Smooth muscle cell (in vitro differentiated cells): ENCODE measurements at regions not wholly inside any gene's neighbourhood (a gene's known extent, or its start where the extent isn't known, plus 50 kb on each side); places are given as distances from the start of the nearest gene placed in this dataset.

Experiments used
- DNase-seq: peaks from one replicate; lab custom pipeline; 2025; ENCODE audit not compliant: unreplicated experiment; lab: John Stamatoyannopoulos, UW
- H2AFZ ChIP-seq: fragments of 200-600 bp; sonication (generic); 2 replicates; pipeline ENCODE4 v1.6.0; 2016; ENCODE audit warnings: antibody characterized with exemption, low read depth, mild to moderate bottlenecking
- H3F3A ChIP-seq: fragments of 200-600 bp; sonication (generic); 2 replicates; pipeline ENCODE4 v1.6.0; 2017; ENCODE audit warnings: antibody characterized with exemption, low read depth
- H3K27ac ChIP-seq: fragments of 200-600 bp; sonication (generic); 2 replicates; pipeline ENCODE4 v1.5.1; 2016; ENCODE audit warnings: low read depth, mild to moderate bottlenecking
- H3K27me3 ChIP-seq: fragments of 200-600 bp; sonication (generic); 2 replicates; pipeline ENCODE4 v1.6.1; 2016; ENCODE audit warnings: low read depth, mild to moderate bottlenecking
- H3K36me3 ChIP-seq: fragments of 200-600 bp; sonication (generic); 2 replicates; pipeline ENCODE4 v1.5.1; 2016; ENCODE audit warnings: low read depth
- H3K4me1 ChIP-seq: fragments of 200-600 bp; sonication (generic); 2 replicates; pipeline ENCODE4 v1.5.1; 2016; ENCODE audit warnings: low read depth
- H3K4me2 ChIP-seq: fragments of 200-600 bp; sonication (generic); 2 replicates; pipeline ENCODE4 v1.6.0; 2016; ENCODE audit warnings: mild to moderate bottlenecking
- H3K4me3 ChIP-seq: fragments of 200-600 bp; sonication (generic); 2 replicates; pipeline ENCODE4 v1.5.1; 2016; ENCODE audit warnings: mild to moderate bottlenecking
- H3K79me2 ChIP-seq: fragments of 200-600 bp; sonication (generic); 2 replicates; pipeline ENCODE4 v1.6.0; 2016; ENCODE audit warnings: low read depth, mild to moderate bottlenecking
- H3K9ac ChIP-seq: fragments of 200-600 bp; sonication (generic); 2 replicates; pipeline ENCODE4 v1.6.0; 2016; ENCODE audit warnings: low read depth
- H3K9me3 ChIP-seq: fragments of 200-600 bp; sonication (generic); replicated peaks from 2 replicates; pipeline ENCODE4 v1.5.1; 2016; ENCODE audit warnings: low read depth
- H4K20me1 ChIP-seq: fragments of 200-600 bp; sonication (generic); 2 replicates; pipeline ENCODE4 v1.6.0; 2016; ENCODE audit warnings: low read depth
- WGBS: methylation state at CpG from one replicate; pipeline ENCODE4 v1.1.7; 2016; ENCODE audit warnings: low lambda C conversion rate; 5-methylcytosine and 5-hydroxymethylcytosine counted together
- TF ChIP-seq, protein P1 (sequence below): fragments of 200-600 bp; sonication (generic); IDR thresholded peaks from 2 replicates; pipeline ENCODE4 v1.5.1; 2017; ENCODE audit warnings: borderline replicate concordance, mild to moderate bottlenecking, antibody characterized with exemption; ENCODE audit not compliant: insufficient read depth, poor library complexity, severe bottlenecking

DNA sequence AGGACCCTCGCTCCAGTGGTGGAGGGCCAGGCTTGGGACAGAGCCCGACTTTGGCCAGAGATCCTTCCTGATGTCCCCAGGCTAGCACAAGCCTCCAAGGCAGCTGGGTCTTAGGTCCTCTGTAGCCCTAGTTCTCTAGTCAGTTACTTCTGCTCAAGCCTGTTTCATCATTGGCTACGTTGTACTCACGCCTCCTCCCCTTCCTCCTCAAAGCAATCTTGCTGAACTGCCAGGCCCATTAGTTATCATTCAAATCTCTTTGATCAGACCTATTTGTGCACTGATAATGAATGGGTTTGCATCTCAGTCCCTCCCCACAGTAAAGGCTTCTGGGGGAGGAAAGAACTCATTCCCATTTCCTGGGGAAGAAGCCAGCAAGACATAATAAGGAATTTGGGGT, 256.8 kb downstream of the NFATC2 start:
- Histone ChIP-seq H3K4me2 (no peak overlapping the region), H3F3A (no peaks in the 10 kb centered on the region), H2AFZ (no peak overlapping the region), H3K36me3 (no peaks in the 10 kb centered on the region), H3K9me3 (no peaks in the 10 kb centered on the region), H3K9ac (no peak overlapping the region), H3K4me3 (no peak overlapping the region), H3K27ac (no peak overlapping the region), H4K20me1 (no peaks in the 10 kb centered on the region), H3K4me1 (no peaks in the 10 kb centered on the region), H3K27me3 (no peaks in the 10 kb centered on the region), H3K79me2 (no peaks in the 10 kb centered on the region)
- WGBS, result 66% methylated on average over 4 of the region's 4 CpGs
- TF ChIP-seq, protein P1, sequence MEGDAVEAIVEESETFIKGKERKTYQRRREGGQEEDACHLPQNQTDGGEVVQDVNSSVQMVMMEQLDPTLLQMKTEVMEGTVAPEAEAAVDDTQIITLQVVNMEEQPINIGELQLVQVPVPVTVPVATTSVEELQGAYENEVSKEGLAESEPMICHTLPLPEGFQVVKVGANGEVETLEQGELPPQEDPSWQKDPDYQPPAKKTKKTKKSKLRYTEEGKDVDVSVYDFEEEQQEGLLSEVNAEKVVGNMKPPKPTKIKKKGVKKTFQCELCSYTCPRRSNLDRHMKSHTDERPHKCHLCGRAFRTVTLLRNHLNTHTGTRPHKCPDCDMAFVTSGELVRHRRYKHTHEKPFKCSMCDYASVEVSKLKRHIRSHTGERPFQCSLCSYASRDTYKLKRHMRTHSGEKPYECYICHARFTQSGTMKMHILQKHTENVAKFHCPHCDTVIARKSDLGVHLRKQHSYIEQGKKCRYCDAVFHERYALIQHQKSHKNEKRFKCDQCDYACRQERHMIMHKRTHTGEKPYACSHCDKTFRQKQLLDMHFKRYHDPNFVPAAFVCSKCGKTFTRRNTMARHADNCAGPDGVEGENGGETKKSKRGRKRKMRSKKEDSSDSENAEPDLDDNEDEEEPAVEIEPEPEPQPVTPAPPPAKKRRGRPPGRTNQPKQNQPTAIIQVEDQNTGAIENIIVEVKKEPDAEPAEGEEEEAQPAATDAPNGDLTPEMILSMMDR, result no peak
- DNase-seq, result no peak

DNA sequence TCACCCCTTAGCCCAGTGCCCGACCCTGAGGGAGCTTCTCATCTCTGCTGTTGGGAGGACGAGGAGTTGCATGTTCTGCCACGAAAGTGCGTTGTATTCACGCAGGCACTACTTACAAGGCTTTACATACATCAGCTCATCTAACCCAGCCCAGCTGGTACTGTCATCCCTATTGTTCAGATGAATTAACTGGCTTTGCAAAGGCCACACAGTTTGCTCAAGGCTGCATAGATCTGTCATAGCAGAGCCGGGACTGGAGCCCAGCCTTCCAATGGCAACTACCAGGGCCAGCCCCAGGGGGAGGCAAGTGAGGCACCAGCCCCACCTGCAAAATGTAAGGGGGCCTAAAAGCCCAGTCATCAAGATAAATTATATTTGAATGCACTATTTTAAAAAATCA, 257.6 kb downstream of the NFATC2 start:
- Histone ChIP-seq H3K4me2 (no peak overlapping the region), H3K27ac (no peak overlapping the region), H3F3A (no peaks in the 10 kb centered on the region), H4K20me1 (no peaks in the 10 kb centered on the region), H3K9me3 (no peaks in the 10 kb centered on the region), H3K36me3 (no peaks in the 10 kb centered on the region), H3K27me3 (no peaks in the 10 kb centered on the region), H3K9ac (no peak overlapping the region), H3K79me2 (no peaks in the 10 kb centered on the region), H3K4me3 (no peak overlapping the region), H2AFZ (no peak overlapping the region), H3K4me1 (no peaks in the 10 kb centered on the region)
- TF ChIP-seq, protein P1, result no peak
- 82% methylated on average over 6 of the region's 6 CpGs for WGBS
- no peak for DNase-seq

DNA sequence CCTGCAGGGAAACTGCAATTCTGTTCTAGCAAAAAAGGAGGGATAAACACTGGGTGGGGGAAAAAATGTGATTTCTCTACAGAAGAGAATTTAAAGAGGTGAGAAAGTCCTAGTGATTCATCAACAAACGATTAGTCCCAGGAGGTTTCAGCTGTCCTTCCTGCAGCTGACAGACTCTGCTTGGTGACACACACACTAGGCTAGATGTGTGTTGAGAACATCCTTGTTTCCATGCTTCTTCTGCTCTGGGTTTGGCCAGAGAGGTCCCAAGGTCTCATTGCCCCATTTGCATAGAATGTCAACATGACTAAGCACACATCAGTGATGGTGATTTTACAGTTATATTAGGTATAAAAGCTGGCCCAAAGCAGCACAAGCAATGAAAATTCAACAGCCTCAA, 258.3 kb downstream of the NFATC2 start:
- no peak overlapping the region for H3K27ac ChIP-seq
- no peaks in the 10 kb centered on the region for H3K27me3 ChIP-seq
- no peaks in the 10 kb centered on the region for H4K20me1 ChIP-seq
- H3K36me3 ChIP-seq, result no peaks in the 10 kb centered on the region
- H3K4me3 ChIP-seq, result no peak overlapping the region
- no peaks in the 10 kb centered on the region for H3K9me3 ChIP-seq
- H3K4me1 ChIP-seq, result no peaks in the 10 kb centered on the region
- no peak overlapping the region for H3K9ac ChIP-seq
- WGBS, result 22% methylated on average over 1 of the region's 1 CpG
- no peak overlapping the region for H2AFZ ChIP-seq
- TF ChIP-seq, protein P1, result no peak
- no peaks in the 10 kb centered on the region for H3K79me2 ChIP-seq
- H3F3A ChIP-seq, result no peaks in the 10 kb centered on the region
- no peak overlapping the region for H3K4me2 ChIP-seq
- no peak for DNase-seq

DNA sequence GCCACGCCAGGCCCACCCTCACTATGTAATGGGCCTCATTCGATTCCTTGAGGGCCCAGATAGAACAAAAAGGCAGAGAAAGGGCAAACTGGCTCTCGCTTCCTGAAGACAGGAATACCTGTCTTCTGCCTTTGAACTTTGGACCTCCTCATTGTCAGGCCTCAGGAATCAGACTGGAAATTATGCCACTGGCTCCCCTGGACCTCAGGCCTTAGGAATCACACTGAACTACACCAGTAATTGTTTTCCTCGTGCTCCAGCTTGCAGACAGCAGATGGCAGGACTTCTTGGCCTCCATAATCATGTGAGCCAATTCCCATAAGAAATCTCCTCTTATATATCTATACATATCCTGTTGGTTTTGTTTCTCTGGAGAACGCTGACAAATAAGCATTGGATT, 258.6 kb upstream of the KCNG1 start:
- H3K27ac ChIP-seq, result no peak overlapping the region
- H3K4me1 ChIP-seq, result no peaks in the 10 kb centered on the region
- H2AFZ ChIP-seq, result no peak overlapping the region
- no peaks in the 10 kb centered on the region for H3K9me3 ChIP-seq
- no peaks in the 10 kb centered on the region for H3F3A ChIP-seq
- DNase-seq, result no peak
- H3K79me2 ChIP-seq, result no peaks in the 10 kb centered on the region
- WGBS, result 89% methylated on average over 5 of the region's 5 CpGs
- H3K4me3 ChIP-seq, result no peak overlapping the region
- H3K4me2 ChIP-seq, result no peak overlapping the region
- no peak overlapping the region for H3K9ac ChIP-seq
- no peaks in the 10 kb centered on the region for H3K36me3 ChIP-seq
- TF ChIP-seq, protein P1, result no peak
- H3K27me3 ChIP-seq, result no peaks in the 10 kb centered on the region
- H4K20me1 ChIP-seq, result no peaks in the 10 kb centered on the region
